GM19397 (cell line): ENCODE measurements at regions not wholly inside any gene's neighbourhood (a gene's known extent, or its start where the extent isn't known, plus 50 kb on each side); places are given as distances from the start of the nearest gene placed in this dataset.
A peak's percentile ranks its signal among the peaks of the same experiment; 100 is the strongest.

Source experiments
- ATAC-seq: cut with Tn5 transposase; IDR thresholded peaks from one replicate; pipeline ENCODE4 v1.9.1; 2021; ENCODE audit warnings: mild to moderate bottlenecking, moderate library complexity; ENCODE audit not compliant: unreplicated experiment

GRCh38 chr2:128622371-128622770 lies 303.7 kb upstream of the HS6ST1 start:
- no peak for ATAC-seq

GRCh38 chr2:128622955-128623620 lies 304.4 kb upstream of the HS6ST1 start:
- ATAC-seq, result no peak

GRCh38 chr2:128623776-128624761 lies 305.4 kb upstream of the HS6ST1 start:
- peak; percentile 72 for ATAC-seq

GRCh38 chr2:128624956-128625355 lies 306.3 kb upstream of the HS6ST1 start:
- ATAC-seq, result no peak

GRCh38 chr2:128625421-128625820 lies 306.8 kb upstream of the HS6ST1 start:
- ATAC-seq, result no peak

- ATAC-seq, result no peak
Measured at GRCh38 chr2:128625963-128626759, 307.5 kb upstream of the HS6ST1 start.

GRCh38 chr2:128626760-128627511 lies 308.3 kb upstream of the HS6ST1 start:
- ATAC-seq, result no peak

- no peak for ATAC-seq
Measured at GRCh38 chr2:128628206-128628605, 309.5 kb upstream of the HS6ST1 start.

GRCh38 chr2:128628996-128629395 lies 310.3 kb upstream of the HS6ST1 start:
- ATAC-seq, result no peak

GRCh38 chr2:128630974-128631697 lies 312.5 kb upstream of the HS6ST1 start:
- ATAC-seq, result no peak

GRCh38 chr2:128631698-128632500 lies 313.2 kb upstream of the HS6ST1 start:
- ATAC-seq, result no peak

- no peak for ATAC-seq
Measured at GRCh38 chr2:128632501-128632800, 313.8 kb upstream of the HS6ST1 start.

- no peak for ATAC-seq
Measured at GRCh38 chr2:128633501-128633900, 314.8 kb upstream of the HS6ST1 start.

GRCh38 chr2:128635361-128635900 lies 316.8 kb upstream of the HS6ST1 start:
- no peak for ATAC-seq

- no peak for ATAC-seq
Measured at GRCh38 chr2:128636802-128637147, 318.1 kb upstream of the HS6ST1 start.

GRCh38 chr2:128637481-128638155 lies 318.9 kb upstream of the HS6ST1 start:
- ATAC-seq, result no peak

GRCh38 chr2:128638341-128639119 lies 319.9 kb upstream of the HS6ST1 start:
- ATAC-seq, result no peak

- ATAC-seq, result no peak
Measured at GRCh38 chr2:128639120-128639477, 320.4 kb upstream of the HS6ST1 start.
